Tibial nerve (tissue), 4 donors: ENCODE measurements at regions not wholly inside any gene's neighbourhood (a gene's known extent, or its start where the extent isn't known, plus 50 kb on each side); places are given as distances from the start of the nearest gene placed in this dataset.
"Not testable (repeated sequence)": the region's sequence is repeated elsewhere in the genome, so short reads cannot be mapped to it uniquely, and the experiment has no call there.

Source experiments
- DNase-seq, 2 donors: peaks; one replicate each; pipeline ENCODE4 v3.0.0-alpha.2; 2019; ENCODE audit warnings: low spot score in 2 of 2
- H3K27ac ChIP-seq, 4 donors: fragments of 200-600 bp; sonication (generic) in 3 of 4; one replicate each; pipeline ENCODE4 v1.5.1; 2017 to 2019; ENCODE audit warnings: mild to moderate bottlenecking in 1 of 4
- H3K27me3 ChIP-seq, 2 donors: fragments of 200-600 bp; sonication (generic) in 1 of 2; one replicate each; pipeline versions ENCODE4 v1.5.1 to v1.6.0; 2017 to 2019
- H3K36me3 ChIP-seq, 3 donors: fragments of 200-600 bp; sonication (generic); one replicate each; pipeline ENCODE4 v1.5.1; 2018 to 2019
- H3K4me1 ChIP-seq, 4 donors: fragments of 200-600 bp; sonication (generic) in 3 of 4; one replicate each; pipeline ENCODE4 v1.5.1; 2017 to 2019
- H3K4me3 ChIP-seq, 4 donors: fragments of 200-600 bp; sonication (generic) in 3 of 4; one replicate each; pipeline ENCODE4 v1.5.1; 2017 to 2019; ENCODE audit warnings: mild to moderate bottlenecking in 1 of 4, moderate library complexity in 1 of 4
- H3K9me3 ChIP-seq, 4 donors: fragments of 200-600 bp; sonication (generic) in 3 of 4; one replicate each; pipeline ENCODE4 v1.5.1; 2017 to 2019
- EP300 ChIP-seq, 2 donors: sonication (generic); formaldehyde crosslinking; IDR thresholded peaks; one replicate each; pipeline ENCODE4 v1.6.1; 2017; ENCODE audit warnings: antibody characterized with exemption in 2 of 2, mild to moderate bottlenecking in 1 of 2
- POLR2A ChIP-seq, 2 donors: fragments of 450-650 bp; IDR thresholded peaks; one replicate each; pipeline ENCODE4 v1.6.1; 2017; ENCODE audit warnings: antibody characterized with exemption in 2 of 2, mild to moderate bottlenecking in 2 of 2, moderate library complexity in 2 of 2
- WGBS, 2 donors: methylation state at CpG; one replicate each; pipeline ENCODE4 v1.1.5; 2018; 5-methylcytosine and 5-hydroxymethylcytosine counted together
- TF ChIP-seq, protein P1 (sequence below), 5 experiments: fragments of 200-600 bp in 3 of 5; fragments of 450-650 bp in 2 of 5; sonication (generic) in 3 of 5; IDR thresholded peaks; one replicate each; pipeline ENCODE4 v1.5.1; 2016 to 2019; ENCODE audit warnings: antibody characterized with exemption in 5 of 5, mild to moderate bottlenecking in 3 of 5, moderate library complexity in 2 of 5

DNA sequence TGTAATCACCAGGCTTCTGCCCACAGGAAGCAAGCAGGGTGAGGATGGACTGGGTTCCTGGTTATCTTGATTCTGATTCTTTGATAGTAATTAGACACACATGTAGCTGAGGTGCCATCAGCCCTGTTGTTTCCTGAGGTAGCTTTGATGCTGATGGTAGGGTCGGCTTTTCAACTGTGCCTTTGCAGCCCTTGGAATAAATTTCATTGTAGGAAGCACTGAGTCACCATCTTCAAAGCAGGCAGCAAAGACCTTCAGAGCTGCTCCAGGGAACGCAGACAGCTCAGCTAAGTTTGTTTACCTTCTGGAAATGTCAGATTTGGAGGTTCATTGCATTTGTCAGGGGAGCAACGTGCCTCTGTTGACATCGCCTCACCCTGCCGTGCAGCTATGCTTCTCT lies 135.4 kb downstream of the ASMT start:
- 60 to 65% methylated on average over 5 of the region's 5 CpGs for WGBS, 2 donors

DNA sequence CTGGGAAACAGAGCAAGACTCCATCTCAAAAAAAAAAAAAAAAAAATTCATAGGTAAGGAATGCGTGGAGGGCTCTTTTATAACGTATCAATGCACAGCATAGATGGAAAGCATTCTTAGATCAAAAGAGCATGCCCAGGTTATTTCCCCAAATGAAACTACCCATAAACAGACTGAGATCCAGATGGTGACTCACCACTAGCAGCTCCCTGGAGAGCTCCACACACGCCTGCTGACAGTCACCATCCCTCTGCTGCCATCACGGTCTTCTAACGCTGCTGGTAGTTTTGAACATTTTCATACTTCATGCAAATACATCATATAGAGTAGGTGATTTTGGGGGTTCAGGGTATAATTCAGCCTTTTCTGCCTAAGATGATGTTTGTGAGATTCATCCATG lies 136.9 kb downstream of the ASMT start:
- Histone ChIP-seq H3K27ac (no peak overlapping the region), H3K4me3 (no peak overlapping the region), H3K9me3 (peaks cover 0 to 55% (median 0%) of the 10 kb centered on the region in 4 donors), H3K36me3 (no peaks in the 10 kb centered on the region), H3K27me3 (no peaks in the 10 kb centered on the region), H3K4me1 (no peaks in the 10 kb centered on the region)
- TF ChIP-seq EP300 (IDR thresholded peaks at IDR 0.05) (no peak), POLR2A (IDR thresholded peaks at IDR 0.05) (no peak)
- TF ChIP-seq, protein P1, sequence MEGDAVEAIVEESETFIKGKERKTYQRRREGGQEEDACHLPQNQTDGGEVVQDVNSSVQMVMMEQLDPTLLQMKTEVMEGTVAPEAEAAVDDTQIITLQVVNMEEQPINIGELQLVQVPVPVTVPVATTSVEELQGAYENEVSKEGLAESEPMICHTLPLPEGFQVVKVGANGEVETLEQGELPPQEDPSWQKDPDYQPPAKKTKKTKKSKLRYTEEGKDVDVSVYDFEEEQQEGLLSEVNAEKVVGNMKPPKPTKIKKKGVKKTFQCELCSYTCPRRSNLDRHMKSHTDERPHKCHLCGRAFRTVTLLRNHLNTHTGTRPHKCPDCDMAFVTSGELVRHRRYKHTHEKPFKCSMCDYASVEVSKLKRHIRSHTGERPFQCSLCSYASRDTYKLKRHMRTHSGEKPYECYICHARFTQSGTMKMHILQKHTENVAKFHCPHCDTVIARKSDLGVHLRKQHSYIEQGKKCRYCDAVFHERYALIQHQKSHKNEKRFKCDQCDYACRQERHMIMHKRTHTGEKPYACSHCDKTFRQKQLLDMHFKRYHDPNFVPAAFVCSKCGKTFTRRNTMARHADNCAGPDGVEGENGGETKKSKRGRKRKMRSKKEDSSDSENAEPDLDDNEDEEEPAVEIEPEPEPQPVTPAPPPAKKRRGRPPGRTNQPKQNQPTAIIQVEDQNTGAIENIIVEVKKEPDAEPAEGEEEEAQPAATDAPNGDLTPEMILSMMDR (IDR thresholded peaks at IDR 0.05) = no peak
- 81 to 86% methylated on average over 5 of the region's 5 CpGs for WGBS, 2 donors
- DNase-seq = no peak

More for the DNA sequence above, 135.4 kb downstream of the ASMT start:
- Histone ChIP-seq H3K27ac (no peak overlapping the region), H3K27me3 (no peaks in the 10 kb centered on the region), H3K9me3 (peaks cover 0 to 43% (median 0%) of the 10 kb centered on the region in 4 donors), H3K4me3 (no peak overlapping the region), H3K36me3 (no peaks in the 10 kb centered on the region), H3K4me1 (no peaks in the 10 kb centered on the region)
- DNase-seq = no peak
- TF ChIP-seq EP300 (IDR thresholded peaks at IDR 0.05) (no peak), POLR2A (IDR thresholded peaks at IDR 0.05) (no peak)
- TF ChIP-seq, protein P1 (IDR thresholded peaks at IDR 0.05) = no peak

DNA sequence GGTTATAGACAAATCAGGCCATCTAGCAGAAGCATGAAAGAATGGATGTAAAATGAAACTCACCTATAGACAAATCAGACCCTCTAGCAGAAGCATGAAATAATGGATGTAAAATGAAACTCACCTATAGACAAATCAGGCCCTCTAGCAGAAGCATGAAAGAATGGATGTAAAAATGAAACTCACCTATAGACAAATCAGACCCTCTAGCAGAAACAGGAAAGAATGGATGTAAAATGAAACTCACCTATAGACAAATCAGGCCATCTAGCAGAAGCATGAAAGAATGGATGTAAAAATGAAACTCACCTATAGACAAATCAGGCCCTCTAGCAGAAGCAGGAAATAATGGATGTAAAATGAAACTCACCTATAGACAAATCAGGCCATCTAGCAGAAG lies 137.9 kb downstream of the ASMT start:
- not testable (repeated sequence) for H3K27ac ChIP-seq, H3K36me3 ChIP-seq, DNase-seq, H3K27me3 ChIP-seq, H3K4me1 ChIP-seq, H3K4me3 ChIP-seq
- peaks cover 0 to 65% (median 0%) of the 10 kb centered on the region in 4 donors for H3K9me3 ChIP-seq

DNA sequence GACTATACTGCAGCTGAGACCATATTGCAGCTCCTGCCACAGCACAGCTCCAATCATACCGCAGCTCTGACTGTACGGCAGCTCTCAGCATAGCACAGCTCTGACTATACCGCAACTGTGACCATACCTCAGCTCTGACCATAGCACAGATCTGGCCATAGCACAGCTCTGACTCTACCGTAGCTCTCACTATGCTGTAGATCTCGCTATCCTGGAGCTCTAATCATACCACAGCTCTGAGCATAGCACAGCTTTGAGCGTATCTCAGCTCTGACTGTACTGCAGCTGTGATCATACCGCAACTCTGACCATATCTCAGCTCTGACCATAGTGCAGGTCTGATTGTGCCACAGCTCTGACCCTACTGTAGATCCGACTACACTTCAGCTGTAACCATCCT lies 139.2 kb downstream of the ASMT start:
- Histone ChIP-seq H3K4me1 (no peaks in the 10 kb centered on the region), H3K36me3 (no peaks in the 10 kb centered on the region), H3K27me3 (no peaks in the 10 kb centered on the region), H3K9me3 (peaks cover 0 to 69% (median 0%) of the 10 kb centered on the region in 4 donors), H3K4me3 (no peak overlapping the region), H3K27ac (no peak overlapping the region)
- TF ChIP-seq, protein P1 (IDR thresholded peaks at IDR 0.05) = no peak
- no peak for TF ChIP-seq EP300 (IDR thresholded peaks at IDR 0.05)
- no peak for TF ChIP-seq POLR2A (IDR thresholded peaks at IDR 0.05)
- WGBS, 2 donors = 86 to 94% methylated on average over 8 of the region's 8 CpGs
- DNase-seq = no peak

DNA sequence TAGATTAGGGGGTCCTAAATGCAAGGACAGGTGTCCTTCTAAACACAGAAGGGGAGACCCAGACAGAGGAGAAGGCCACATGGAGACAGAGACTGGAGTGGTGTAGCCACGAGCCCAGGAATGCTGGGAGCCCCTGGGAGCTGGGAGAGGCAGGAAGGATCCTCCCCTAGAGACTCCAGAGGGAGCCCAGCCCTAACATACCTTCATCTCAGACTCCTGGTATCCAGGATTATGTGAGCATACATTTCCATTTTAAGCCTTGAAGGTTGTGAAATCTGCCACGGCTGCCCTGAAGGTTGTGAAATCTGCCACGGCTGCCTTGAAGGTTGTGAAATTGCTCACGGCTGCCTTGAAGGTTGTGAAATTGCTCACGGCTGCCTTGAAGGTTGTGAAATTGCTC lies 148.4 kb downstream of the ASMT start:
- H3K27ac ChIP-seq = no peak overlapping the region
- H3K4me1 ChIP-seq = no peaks in the 10 kb centered on the region
- H3K9me3 ChIP-seq = peaks cover 0 to 69% (median 0%) of the 10 kb centered on the region in 4 donors
- 42 to 51% methylated on average over 1 to 3 of the region's 5 CpGs for WGBS, 2 donors
- H3K27me3 ChIP-seq = no peaks in the 10 kb centered on the region
- no peak for DNase-seq
- H3K36me3 ChIP-seq = no peaks in the 10 kb centered on the region
- TF ChIP-seq, protein P1 (IDR thresholded peaks at IDR 0.05) = no peak
- TF ChIP-seq POLR2A (IDR thresholded peaks at IDR 0.05) = no peak
- TF ChIP-seq EP300 (IDR thresholded peaks at IDR 0.05) = no peak
- no peak overlapping the region for H3K4me3 ChIP-seq

DNA sequence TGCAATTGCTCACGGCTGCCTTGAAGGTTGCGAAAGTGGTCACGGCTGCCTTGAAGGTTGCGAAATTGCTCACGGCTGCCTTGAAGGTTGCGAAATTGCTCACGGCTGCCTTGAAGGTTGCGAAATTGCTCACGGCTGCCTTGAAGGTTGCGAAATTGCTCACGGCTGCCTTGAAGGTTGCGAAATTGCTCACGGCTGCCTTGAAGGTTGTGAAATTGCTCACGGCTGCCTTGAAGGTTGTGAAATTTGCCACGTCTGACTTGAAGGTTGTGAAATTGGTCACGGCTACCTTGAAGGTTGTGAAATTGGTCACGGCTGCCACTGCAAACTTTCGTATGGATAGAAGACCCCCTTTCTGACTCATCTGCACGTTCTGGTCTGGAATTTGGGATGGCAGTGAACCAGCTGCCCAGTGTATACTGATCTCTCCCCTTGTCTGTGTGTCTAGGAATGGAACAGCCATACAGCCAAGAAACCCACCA lies 150.1 kb downstream of the ASMT start:
- not testable (repeated sequence) for H3K4me1 ChIP-seq, H3K27me3 ChIP-seq, DNase-seq, H3K36me3 ChIP-seq, H3K27ac ChIP-seq, H3K4me3 ChIP-seq
- peaks cover 0 to 70% (median 0%) of the 10 kb centered on the region in 4 donors for H3K9me3 ChIP-seq
- WGBS, 2 donors = 63 to 78% methylated on average over 14 to 16 of the region's 19 CpGs
